Erythroblast (primary cell): ENCODE measurements at regions not wholly inside any gene's neighbourhood (a gene's known extent, or its start where the extent isn't known, plus 50 kb on each side); places are given as distances from the start of the nearest gene placed in this dataset.

ENCODE experiments used
- GATA1 ChIP-seq: IDR thresholded peaks from 2 replicates; pipeline ENCODE4 v1.6.1; 2011; ENCODE audit warnings: low read depth, mild to moderate bottlenecking, control low read depth, low read length, moderate library complexity
- POLR2A ChIP-seq: IDR thresholded peaks from 2 replicates; pipeline ENCODE4 v1.6.1; 2011; ENCODE audit warnings: mild to moderate bottlenecking, low read length

GRCh38 chr7:145644426-145645134 lies 472.0 kb upstream of the CNTNAP2 start:
- TF ChIP-seq POLR2A (no peak), GATA1 (no peak)
